ENCODE measurements at regions not wholly inside any gene's neighbourhood (a gene's known extent, or its start where the extent isn't known, plus 50 kb on each side); places are given as distances from the start of the nearest gene placed in this dataset.

DNA sequence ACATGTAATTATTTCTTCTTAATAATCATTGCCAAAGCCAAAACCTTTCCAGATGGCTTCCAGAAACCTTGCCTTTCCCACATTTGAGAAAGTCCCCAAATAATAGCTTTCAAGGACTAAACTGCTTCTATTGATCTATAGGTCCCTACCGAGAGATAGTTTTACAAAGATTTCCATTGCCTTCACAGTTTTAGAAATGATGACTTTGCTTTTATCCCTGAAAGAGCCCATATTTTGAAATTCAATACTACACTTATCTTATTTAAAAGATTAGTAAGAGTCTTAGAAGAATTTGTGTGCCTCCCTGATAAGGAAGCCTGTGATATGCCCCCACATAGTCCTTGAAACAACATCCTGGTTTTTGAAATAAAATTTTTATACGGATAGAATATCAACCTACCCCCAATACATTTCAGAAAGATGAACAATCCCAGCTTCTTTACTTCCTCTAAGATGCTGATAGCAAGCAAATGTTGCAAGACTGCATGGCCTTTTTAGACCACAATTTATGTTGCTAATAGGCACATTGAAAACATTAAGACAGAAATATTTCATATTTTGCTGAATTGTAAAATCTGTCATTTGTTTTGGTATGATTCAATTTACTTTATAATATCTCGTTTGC, 146.3 kb downstream of the TMCO5A start:
- DNase-seq (ENCODE audit: insufficient read length) = no peak
- no peak for FAIRE-seq
- no peak for TF ChIP-seq POLR2A (IDR thresholded peaks at IDR 0.05; ENCODE audit: low read depth, low read length)
- TF ChIP-seq POLR2AphosphoS5 (IDR thresholded peaks at IDR 0.05; ENCODE audit: low read depth, low read length) = no peak
- TF ChIP-seq TAF1 (IDR thresholded peaks at IDR 0.05; ENCODE audit: borderline replicate concordance, low read depth, low read length) = no peak

DNA sequence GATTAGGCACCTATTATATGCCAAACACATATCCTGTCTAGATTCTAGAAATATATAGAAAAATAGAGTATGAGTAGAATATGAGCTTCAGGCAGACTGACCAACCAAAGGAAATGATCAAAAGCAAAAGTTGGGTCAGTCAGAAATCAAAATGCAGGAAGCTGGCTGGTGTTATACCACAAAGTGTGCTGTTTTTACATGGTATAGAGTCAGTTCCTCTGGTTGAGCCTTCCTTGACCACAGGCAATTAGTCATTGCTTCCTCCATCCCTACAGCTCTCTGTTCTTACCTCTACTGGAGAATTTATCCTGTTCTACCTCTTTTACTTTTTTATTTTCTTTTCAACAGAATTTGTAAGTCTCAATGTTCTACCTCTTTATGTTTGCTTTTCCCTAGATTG, 149.8 kb downstream of the TMCO5A start:
- TF ChIP-seq TAF1 (IDR thresholded peaks at IDR 0.05; ENCODE audit: borderline replicate concordance, low read depth, low read length) (no peak), POLR2AphosphoS5 (IDR thresholded peaks at IDR 0.05; ENCODE audit: low read depth, low read length) (no peak), POLR2A (IDR thresholded peaks at IDR 0.05; ENCODE audit: low read depth, low read length) (no peak)
- DNase-seq (ENCODE audit: insufficient read length) (no peak), FAIRE-seq (peak; percentile 89)

DNA sequence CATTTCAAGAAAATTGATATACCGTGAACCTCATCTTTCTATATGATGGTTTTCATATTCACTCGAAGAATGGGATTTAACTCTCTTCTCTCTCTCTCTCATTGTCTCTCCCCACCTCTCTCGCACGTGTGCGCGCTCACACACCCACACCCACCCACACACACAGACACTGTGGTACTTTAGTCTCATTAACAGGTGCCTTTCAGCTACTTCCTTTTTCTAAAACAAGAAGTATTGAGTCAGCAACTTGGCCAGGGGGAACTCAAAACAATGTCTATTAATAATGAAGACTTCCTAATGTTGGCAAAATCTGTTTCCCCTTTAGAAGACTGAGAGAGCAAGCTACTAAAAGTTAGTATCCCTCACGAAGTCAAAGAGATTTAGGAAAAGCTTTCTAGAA, 150.7 kb downstream of the TMCO5A start:
- DNase-seq (ENCODE audit: insufficient read length) (no peak), FAIRE-seq (peak; percentile 48)
- TF ChIP-seq POLR2A (IDR thresholded peaks at IDR 0.05; ENCODE audit: low read depth, low read length) (no peak), TAF1 (IDR thresholded peaks at IDR 0.05; ENCODE audit: borderline replicate concordance, low read depth, low read length) (no peak), POLR2AphosphoS5 (IDR thresholded peaks at IDR 0.05; ENCODE audit: low read depth, low read length) (no peak)

DNA sequence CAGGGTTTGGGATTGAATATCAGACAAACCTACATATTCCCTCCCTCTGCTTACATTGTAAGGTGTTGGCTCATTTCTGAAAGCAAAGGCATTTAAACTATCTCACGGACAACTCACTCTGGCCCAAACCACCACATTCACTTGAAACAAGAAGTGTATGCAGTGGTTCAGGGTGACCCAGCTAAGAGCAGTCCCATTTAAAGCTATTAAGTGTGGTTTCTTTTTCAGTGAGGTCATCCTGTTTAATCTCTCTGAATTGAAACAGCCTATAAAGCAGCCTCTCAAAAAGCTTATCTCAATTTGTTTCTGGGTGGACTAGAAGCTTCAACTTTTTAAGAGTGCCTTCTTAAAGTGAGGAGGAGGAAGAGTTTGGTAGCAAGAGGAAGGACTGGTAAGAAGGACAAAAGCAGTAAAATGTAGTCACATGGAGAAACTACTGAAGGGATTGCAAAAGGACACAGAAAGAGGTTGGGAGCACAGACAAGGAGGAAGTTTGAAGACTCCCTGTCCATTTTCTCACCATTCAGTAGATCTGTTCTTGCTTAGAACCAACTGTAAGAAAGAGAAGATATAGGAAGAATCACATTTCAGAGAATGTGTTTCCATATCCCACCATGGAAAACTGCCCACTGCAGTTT, 151.6 kb downstream of the TMCO5A start:
- TF ChIP-seq POLR2A (IDR thresholded peaks at IDR 0.05; ENCODE audit: low read depth, low read length) (no peak), TAF1 (IDR thresholded peaks at IDR 0.05; ENCODE audit: borderline replicate concordance, low read depth, low read length) (no peak), POLR2AphosphoS5 (IDR thresholded peaks at IDR 0.05; ENCODE audit: low read depth, low read length) (no peak)
- DNase-seq (ENCODE audit: insufficient read length) (no peak), FAIRE-seq (peak; percentile 65)

DNA sequence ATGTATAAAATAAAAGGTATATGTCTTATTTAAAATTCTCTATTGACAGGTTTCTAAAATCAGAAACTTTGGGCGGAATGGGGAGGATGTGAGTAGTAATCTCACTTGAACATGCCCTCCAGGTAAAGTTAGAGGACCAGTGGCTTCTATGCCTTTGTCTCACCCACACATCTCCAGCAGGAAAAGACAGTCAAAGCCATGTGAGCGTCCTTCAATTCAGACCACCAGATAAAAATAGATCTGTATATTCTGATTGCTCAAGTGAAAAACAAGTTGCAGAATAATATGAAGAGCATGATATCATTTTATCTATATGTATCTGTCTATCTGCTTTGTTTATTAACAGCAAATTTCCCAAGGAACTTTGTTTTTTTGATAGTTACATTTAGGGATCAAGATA, 152.2 kb downstream of the TMCO5A start:
- DNase-seq (ENCODE audit: insufficient read length) (no peak), FAIRE-seq (no peak)
- TF ChIP-seq TAF1 (IDR thresholded peaks at IDR 0.05; ENCODE audit: borderline replicate concordance, low read depth, low read length) (no peak), POLR2A (IDR thresholded peaks at IDR 0.05; ENCODE audit: low read depth, low read length) (no peak), POLR2AphosphoS5 (IDR thresholded peaks at IDR 0.05; ENCODE audit: low read depth, low read length) (no peak)

DNA sequence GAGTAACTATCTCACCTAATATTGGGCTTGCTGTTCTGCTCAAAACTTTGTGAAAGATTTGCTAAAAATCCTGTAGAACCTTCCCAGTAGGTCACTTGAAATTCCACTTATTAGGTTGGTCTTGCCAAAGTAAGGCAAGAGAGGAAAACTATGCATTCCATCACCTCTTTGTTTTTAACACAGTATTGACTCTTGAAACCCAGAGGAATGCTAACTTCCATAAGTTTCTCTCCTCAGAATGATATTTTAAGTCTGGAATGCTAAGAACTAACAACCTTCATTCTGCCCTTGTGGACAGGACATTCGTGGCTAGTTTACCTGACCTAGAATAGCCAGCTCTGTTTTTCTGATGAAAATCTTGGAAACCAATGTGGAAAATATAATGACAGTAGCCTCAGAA, 154.5 kb downstream of the TMCO5A start:
- no peak for FAIRE-seq
- DNase-seq (ENCODE audit: insufficient read length) = no peak
- TF ChIP-seq POLR2AphosphoS5 (IDR thresholded peaks at IDR 0.05; ENCODE audit: low read depth, low read length) = no peak
- no peak for TF ChIP-seq POLR2A (IDR thresholded peaks at IDR 0.05; ENCODE audit: low read depth, low read length)
- TF ChIP-seq TAF1 (IDR thresholded peaks at IDR 0.05; ENCODE audit: borderline replicate concordance, low read depth, low read length) = no peak

DNA sequence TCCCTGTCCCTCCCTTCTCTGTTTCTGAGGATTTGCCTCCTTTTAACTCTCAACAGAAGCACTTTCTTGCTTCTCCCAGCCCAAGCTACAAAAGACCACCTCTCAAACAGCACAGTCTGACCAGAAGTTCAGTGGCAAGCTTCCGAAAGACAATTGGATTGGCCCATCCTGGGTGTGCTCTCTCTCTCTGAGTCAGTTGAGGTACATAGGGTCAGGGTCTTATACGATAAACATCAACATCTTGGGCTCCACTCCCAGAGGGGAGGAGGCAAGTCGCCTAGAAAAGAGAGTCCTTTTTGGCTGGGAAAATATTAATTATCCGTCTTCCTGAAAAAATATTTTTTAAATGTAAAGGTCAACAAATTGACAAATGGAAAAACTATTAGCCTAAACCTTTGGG, 155.8 kb downstream of the TMCO5A start:
- FAIRE-seq = no peak
- TF ChIP-seq POLR2A (IDR thresholded peaks at IDR 0.05; ENCODE audit: low read depth, low read length) (no peak), TAF1 (IDR thresholded peaks at IDR 0.05; ENCODE audit: borderline replicate concordance, low read depth, low read length) (no peak), POLR2AphosphoS5 (IDR thresholded peaks at IDR 0.05; ENCODE audit: low read depth, low read length) (no peak)

DNA sequence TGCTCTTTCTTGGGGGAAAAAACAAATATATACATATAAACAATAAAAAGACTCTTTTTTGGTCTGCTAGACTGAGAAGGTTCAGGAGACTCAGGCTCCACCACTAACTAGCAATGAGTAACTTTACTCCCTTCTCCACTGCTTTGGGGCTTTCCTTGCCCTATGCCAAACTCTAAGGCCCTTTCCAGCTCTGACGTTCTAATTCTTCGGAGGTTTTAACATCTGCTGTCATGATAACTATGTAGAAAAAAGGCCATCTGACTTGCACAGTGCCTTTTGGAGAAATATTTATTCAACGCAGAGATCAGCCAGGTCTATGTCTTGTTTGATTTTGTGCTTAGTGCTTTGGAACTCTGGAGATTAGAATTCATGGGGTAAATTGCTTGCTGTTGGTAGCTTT, 156.2 kb downstream of the TMCO5A start:
- DNase-seq (ENCODE audit: insufficient read length) (no peak), FAIRE-seq (no peak)
- TF ChIP-seq POLR2A (IDR thresholded peaks at IDR 0.05; ENCODE audit: low read depth, low read length) (no peak), TAF1 (IDR thresholded peaks at IDR 0.05; ENCODE audit: borderline replicate concordance, low read depth, low read length) (no peak), POLR2AphosphoS5 (IDR thresholded peaks at IDR 0.05; ENCODE audit: low read depth, low read length) (no peak)

More for the DNA sequence above, 155.8 kb downstream of the TMCO5A start:
- no peak for DNase-seq (ENCODE audit: insufficient read length)

DNA sequence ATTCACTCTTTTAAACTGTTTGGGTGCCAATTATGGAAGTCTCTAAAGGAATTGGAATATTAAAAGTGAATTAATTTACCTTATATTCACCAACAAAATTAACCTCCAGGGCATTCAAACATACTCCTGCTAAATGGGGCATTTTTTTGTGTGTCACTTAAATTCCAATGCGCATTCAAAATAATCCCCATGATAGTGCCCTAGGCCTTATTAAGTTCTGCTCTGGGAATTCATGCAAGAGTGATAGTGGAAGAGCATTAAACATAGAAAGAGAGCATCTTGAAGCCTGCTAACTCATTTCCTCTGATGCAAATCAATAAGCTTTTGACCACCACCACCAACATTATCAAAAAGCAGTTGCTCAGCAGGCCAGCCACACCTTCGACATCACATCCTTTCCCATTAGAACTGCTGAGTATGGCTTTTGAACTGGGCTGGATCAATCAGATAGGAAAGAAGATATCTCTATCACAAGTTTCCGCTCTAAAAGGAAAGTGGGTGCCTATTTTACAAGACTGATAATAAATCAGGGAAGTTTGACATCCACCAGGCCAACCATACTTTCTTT, 156.7 kb downstream of the TMCO5A start:
- FAIRE-seq (no peak), DNase-seq (ENCODE audit: insufficient read length) (no peak)
- TF ChIP-seq POLR2AphosphoS5 (IDR thresholded peaks at IDR 0.05; ENCODE audit: low read depth, low read length) (no peak), TAF1 (IDR thresholded peaks at IDR 0.05; ENCODE audit: borderline replicate concordance, low read depth, low read length) (no peak), POLR2A (IDR thresholded peaks at IDR 0.05; ENCODE audit: low read depth, low read length) (no peak)

DNA sequence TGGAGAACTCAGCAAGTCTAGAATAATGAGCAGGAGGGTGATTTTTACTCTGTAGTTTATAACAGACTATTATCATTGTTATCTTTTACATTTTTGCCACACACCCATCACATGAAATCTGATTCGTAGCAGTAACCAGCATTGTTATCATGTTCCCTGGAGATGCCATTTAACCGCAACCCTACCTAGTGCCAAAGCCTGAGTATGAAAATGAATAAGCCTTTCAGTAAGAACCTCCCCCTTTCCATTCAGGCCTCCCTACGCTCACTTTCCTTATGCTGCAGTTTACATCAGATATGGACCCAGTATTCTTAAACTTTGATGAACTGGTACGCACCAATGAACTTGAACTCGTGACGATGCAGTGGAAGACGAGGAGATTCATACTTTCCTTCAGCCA, 158.7 kb upstream of the SPRED1 start:
- TF ChIP-seq POLR2A (IDR thresholded peaks at IDR 0.05; ENCODE audit: low read depth, low read length) (no peak), TAF1 (IDR thresholded peaks at IDR 0.05; ENCODE audit: borderline replicate concordance, low read depth, low read length) (no peak), POLR2AphosphoS5 (IDR thresholded peaks at IDR 0.05; ENCODE audit: low read depth, low read length) (no peak)
- FAIRE-seq = no peak
- DNase-seq (ENCODE audit: insufficient read length) = no peak

DNA sequence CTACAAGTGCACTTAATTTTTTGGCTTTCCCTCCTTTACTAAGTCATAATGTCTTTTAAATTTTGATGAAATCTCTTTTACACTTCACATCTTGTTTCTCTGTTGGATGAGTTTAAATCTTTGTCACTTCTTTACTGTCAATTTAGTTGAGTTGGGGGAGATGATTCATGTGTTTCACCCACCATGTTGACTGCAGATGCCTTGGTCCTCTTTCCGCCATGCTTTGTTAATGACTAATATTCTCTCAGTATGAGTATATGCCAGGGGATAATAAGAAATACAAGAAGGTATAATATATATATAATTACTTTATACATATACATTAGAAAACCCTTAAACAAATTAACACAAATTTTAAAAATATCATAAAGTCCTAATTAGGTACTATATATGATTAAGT, 149.7 kb upstream of the SPRED1 start:
- FAIRE-seq (no peak), DNase-seq (ENCODE audit: insufficient read length) (no peak)
- TF ChIP-seq POLR2A (IDR thresholded peaks at IDR 0.05; ENCODE audit: low read depth, low read length) (no peak), POLR2AphosphoS5 (IDR thresholded peaks at IDR 0.05; ENCODE audit: low read depth, low read length) (no peak), TAF1 (IDR thresholded peaks at IDR 0.05; ENCODE audit: borderline replicate concordance, low read depth, low read length) (no peak)

DNA sequence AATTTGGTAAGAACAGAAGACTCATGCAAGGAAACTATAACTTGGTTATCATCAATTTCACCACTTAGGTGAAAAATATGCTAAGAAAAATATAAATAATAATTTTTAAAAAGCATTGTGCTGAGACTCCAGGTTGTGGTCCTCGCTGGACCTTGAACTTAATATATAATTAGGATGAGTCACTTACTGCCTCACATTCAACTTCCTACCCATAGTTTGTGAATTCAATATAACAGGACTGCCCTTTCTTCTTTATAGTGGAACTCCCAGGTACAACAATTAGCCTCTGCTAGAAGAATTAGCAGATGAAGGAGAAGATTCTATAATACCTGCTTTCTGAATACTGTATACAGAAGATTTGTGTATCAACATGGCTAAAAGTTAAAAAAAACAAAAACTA, 149.1 kb upstream of the SPRED1 start:
- DNase-seq (ENCODE audit: insufficient read length) (no peak), FAIRE-seq (no peak)
- no peak for TF ChIP-seq TAF1 (IDR thresholded peaks at IDR 0.05; ENCODE audit: borderline replicate concordance, low read depth, low read length)
- TF ChIP-seq POLR2AphosphoS5 (IDR thresholded peaks at IDR 0.05; ENCODE audit: low read depth, low read length) = no peak
- TF ChIP-seq POLR2A (IDR thresholded peaks at IDR 0.05; ENCODE audit: low read depth, low read length) = no peak

Data from GM12892 (cell line).